ENCODE measurements at regions not wholly inside any gene's neighbourhood (a gene's known extent, or its start where the extent isn't known, plus 50 kb on each side); places are given as distances from the start of the nearest gene placed in this dataset.

DNA sequence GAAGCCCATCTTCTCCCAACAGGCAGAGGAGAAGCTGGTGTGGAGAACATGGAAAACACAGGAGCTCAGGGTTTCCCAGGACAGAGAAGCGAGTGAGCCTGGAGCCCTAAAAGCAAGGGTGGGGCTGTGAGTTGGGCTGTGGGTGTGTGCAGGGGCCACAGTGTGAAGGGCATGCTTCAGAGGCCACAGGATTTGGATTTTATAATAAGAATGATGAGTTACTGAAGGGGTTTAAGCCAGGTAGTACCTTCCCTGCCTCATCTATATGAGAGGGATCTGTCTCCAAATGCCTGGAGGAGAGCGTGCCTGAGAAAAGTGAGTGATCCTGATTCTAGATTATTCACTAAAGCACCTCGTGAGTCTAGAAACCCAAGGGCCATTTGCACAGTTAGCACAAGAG, 106.8 kb downstream of the VPREB1 start:
- no peak for TF ChIP-seq POLR2A (IDR thresholded peaks at IDR 0.05; ENCODE audit: low read length)
- TF ChIP-seq GATA1 (IDR thresholded peaks at IDR 0.05; ENCODE audit: low read depth, low read length) = no peak
